HG03025 (cell line): ENCODE measurements at regions not wholly inside any gene's neighbourhood (a gene's known extent, or its start where the extent isn't known, plus 50 kb on each side); places are given as distances from the start of the nearest gene placed in this dataset.
"Not testable (repeated sequence)": the region's sequence is repeated elsewhere in the genome, so short reads cannot be mapped to it uniquely, and the experiment has no call there.

ENCODE experiments used
- ATAC-seq: cut with Tn5 transposase; IDR thresholded peaks from one replicate; pipeline ENCODE4 v1.9.1; 2021; ENCODE audit warnings: mild to moderate bottlenecking, moderate library complexity; ENCODE audit not compliant: unreplicated experiment, low FRiP score

DNA sequence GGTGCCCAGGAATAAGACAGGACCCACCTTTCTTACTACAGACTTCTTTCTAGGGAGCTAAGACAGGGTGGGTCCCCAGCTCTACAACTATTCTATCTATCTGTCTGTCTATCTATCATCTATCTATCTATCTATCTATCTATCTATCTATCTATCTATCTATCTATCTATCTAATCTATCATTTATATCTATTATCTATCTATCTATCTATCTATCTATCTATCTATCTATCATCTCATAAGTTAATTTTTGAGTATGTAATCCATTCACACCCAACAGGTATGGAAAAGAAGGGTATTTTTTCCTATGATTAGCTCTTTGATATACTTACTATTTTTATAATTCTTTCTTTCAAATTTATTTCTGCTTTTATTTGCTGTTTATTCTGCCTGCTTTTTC, 55.9 kb downstream of the BAMBI start:
- ATAC-seq = no peak

DNA sequence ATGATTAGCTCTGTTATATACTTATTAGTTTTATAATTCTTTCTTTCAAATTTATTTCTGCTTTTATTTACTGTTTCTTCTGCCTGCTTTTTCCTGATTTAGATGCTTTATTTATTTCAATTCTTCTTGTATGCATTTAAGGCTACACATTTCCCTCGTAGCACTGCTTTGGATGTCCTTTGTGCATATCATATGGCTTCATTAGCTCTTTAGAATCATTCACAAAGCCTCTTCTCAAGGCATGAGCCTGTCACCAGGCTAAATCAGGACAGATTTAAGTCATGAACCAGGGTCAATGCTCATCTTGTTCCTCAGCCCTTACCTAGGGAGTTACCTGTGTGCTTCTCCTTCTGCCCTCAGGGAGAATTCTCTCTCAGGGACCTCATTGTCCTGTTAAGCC, 56.3 kb downstream of the BAMBI start:
- no peak for ATAC-seq

DNA sequence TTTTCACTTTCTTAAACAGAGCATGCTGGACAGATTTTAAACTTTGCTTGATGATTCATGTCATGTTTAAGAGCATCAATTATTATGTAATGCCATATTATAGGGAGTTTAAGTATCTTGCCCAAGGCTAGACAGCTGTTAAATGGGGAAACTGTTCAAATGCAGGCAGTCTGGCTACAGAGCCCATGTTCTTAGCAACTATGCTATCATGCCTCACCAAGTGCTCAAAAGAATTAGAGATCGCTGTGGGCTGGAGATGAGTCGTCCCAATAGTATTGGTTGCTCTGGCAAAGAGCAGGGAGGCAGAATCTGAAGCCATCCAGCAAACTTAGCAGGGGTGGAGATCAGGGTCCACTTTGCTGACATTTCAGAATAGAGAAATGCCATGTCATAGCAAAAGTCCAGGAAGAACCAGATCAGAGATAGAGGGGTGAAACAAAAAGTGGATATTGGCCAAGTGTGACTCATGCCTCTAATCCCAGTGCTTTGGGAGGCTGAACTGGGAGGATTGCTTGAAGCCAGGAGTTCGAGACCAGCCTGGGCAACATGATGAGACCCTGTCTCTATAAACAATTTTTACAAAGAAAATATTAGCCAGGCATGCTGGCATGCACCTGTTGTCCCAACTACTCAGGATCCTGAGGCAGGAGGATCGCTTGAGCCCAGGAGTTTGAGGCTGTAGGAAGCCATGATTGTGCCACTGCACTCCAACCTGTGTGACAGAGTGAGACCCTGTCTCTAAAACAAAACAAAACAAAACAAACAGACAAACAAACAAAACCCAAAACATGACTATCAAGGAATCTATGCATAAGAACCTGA, 57.8 kb downstream of the BAMBI start:
- no peak for ATAC-seq

DNA sequence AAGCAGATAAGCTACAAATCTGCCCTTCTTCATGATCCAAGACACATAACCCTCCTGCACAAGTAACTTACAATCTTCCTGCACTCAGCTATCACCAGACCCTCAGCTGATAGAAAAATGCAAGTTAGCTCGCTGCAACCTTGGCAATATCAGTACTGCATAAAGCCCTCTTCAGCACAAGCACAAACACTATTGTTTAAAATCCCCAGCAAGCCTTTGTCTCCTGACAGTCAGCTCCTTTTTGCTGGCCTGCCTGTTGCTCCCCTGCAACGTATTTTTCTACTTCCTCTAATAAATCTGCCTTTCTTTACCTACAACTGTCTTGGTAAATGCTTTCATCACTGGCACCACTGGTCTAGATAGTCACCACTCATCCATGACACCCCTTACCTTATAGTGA, 59.8 kb downstream of the BAMBI start:
- ATAC-seq = no peak

DNA sequence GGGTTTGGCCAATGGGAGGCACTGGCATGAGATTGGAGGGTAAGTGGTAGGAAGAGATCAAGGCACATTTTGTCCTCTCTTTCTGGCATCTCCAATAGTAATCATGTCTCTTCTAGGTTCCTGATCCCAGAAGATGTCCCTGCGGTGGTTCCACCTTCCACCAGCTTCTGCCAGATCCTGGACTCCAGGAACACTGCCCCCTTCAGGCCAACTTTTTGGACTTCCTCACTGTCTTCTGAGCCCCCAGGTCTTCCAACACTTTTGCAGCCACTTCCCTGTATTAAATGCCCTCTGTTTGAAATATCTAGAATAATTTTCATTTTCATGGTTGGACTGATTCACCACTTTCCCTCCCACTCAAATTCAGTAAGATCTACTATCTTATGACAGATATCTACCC, 60.9 kb downstream of the BAMBI start:
- no peak for ATAC-seq

DNA sequence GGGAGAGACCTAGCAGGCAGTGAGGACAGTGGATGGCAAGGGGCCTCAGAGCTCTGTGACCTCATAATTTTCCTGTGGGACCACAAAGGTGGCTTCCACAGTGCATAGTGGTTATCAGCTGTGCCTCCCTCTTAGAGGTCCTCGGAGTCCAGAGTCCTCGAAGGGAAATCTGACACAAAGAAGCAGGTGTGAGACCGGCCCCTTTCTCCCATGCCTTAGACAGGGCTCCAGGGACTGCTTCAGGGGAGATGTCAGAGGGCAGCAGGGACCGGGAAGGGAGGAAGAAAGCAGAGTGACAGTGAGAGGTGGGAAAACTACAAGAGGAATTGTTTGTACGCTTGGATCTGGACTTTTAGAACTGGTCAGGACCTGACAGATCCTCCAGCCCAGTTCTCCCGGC, 66.3 kb downstream of the BAMBI start:
- ATAC-seq = no peak

DNA sequence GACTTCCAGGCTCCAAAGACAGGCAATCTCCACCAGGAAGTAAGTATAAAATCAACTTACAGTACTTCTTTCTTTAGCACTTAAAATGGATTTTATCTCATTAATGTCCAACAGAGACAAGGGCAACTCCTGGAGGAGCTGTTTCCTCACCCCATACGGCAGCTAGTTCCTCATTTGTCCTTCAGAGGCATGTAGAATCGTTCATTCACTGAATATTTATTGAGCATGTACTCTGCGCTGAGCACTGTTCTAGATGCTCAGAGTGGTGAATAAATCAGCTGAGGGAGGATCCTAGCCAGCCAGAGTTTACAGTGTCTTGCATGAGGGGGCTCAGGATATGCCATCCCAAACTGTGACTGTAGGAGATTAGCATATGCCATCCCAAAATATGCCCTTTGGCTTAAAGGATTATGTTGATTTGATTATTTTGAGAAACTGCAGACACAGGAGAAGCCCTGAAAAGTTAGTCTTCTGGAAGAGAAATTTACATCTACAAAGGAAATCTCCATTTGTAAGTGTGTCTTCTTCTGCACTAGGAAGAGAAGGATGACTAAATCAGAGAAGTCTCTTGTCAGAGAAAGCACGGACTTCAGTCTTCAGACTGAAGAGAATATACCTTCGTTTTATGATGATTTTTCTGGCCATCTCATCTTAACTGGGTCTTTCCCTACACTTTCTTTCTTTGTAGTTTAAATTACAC, 66.9 kb downstream of the BAMBI start:
- ATAC-seq = no peak

DNA sequence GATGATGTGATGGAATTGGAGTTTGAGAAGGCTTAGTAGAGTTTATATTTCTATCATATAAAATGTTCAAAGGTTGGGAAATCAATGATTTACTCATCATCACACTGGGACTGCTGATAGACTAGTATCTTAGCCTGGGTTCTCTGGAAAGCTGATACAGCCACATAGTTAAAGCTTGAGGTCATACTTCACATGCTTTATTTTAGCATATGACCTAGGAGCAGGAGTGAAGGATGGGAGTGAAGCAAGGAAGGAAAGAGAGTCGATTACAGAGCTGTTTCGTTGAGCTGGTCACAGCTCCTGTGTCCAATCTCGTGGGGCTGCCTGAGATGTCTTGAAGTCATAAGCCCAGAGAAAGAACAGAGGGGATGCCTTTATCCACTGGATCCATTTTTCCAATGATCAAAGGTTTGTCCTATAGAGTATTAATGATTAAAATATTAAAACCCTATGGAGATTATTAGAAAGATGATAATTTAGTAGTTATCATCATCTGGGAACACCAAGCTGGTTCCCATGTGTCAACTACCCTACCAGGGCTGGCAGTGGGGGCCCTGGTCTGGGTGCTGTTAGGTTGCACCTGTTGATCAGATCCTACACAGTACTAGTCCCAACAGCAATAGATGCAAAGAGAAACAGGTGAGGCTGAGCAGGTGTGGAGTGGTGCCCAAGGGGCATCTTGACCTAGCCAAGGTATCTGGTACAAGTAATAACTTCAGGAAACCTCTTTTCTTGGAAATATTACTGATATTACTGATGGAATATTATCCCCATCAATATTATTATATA, 77.8 kb downstream of the BAMBI start:
- ATAC-seq = no peak

DNA sequence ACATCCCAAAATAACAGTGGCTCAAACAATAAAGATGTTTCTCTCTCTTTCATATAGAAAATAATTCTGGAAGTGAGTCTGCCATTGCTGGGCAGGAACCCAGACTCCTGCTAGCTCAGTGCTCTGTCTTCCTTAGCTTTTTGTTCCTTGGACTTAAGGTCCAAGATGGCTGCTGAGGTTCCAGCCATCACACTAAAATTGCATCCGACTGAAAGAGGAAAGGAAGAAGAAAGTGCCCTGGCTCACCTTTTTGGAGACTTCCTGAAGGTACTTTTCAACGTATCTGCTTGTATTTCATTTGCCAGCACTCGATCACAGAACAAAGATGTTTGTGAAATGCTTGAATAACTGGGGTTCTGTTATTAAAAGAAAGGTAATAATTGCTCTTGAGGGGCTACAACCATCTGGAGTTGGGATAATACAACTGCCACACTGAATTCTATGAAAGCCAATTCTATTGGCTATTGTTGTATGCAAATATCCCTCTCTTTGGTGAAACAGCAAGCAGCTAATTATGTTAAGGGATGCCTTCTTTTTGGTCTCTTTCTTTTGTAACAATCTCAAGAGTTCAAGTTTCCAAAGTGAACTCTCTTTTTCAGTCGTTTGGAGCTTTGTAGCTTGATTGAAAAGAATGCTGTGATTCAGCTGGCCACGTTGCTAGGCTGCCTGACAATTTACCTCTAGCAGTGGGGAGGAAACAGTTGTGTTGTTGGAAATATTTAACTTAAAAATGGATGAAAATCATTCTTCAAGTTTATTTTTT, 83.9 kb downstream of the BAMBI start:
- ATAC-seq = no peak

DNA sequence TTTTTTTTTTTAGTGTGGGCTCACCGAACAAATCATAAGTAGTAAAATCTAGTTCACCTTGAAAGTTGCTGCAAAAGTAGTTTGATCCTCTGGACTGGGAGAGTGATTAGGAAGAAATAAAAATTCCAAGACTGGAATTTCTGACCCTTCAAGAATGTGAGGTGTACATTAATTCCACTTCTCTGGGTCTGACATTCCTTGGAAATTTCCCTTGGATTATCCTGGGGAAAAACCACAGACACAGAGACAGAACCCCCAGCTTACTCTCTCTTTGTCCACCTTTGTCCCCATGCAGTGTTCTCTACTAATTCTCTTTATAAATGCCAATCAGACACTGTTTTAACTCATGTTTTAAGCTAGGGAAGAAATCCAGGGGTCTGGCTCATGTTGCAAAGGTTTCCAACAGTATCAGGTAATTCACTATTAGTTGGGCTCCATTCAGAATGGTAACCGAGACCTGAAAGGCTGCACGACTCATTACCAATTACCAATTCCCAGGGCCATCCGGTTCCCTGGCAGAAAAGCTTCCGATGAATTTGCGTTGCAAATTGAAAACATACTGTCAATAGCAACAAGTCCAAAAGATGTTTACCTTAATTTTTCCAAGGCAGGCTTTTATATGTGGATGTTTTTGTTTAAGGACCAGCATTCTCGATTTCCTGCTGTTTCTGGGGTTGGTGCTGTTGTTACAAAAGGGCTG, 86.3 kb downstream of the BAMBI start:
- no peak for ATAC-seq

DNA sequence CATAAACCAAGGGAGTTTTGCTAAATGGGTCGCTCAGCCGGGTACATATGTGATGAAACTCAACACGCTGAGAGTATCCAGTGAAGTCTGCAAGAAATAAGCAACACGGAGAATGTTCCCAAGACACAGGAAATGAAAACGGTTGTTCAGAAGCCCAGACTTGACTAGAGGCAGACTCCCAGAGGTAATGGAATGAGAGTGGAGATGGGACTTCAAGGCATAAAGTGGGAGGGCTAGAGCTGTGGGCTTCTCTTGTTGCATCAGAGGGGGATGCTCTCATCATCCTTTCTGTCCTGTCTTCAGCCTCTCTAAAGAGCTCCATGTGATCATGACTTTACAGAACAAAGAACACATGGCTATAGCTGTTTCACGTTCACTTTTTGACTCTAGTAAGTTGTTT, 88.3 kb downstream of the BAMBI start:
- no peak for ATAC-seq

DNA sequence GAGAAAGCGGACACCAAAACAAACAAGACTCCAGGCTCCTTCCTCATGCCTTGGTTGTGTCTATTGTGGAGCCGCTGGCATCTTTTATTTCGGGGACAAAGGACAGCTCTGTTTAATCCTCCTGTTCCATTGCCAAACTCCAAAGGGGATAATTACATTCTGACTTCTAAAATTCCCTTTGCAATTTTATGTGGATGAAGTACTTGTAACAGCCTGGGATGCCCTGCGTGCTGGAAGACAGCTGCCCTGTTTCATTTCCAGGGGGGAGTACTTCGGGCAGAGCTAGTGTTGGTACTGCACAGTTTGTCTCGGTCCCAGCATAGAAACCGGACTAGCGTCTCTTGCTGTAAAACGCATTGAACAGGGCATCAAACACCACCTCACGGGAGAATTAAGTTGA, 90.9 kb downstream of the BAMBI start:
- ATAC-seq = no peak

DNA sequence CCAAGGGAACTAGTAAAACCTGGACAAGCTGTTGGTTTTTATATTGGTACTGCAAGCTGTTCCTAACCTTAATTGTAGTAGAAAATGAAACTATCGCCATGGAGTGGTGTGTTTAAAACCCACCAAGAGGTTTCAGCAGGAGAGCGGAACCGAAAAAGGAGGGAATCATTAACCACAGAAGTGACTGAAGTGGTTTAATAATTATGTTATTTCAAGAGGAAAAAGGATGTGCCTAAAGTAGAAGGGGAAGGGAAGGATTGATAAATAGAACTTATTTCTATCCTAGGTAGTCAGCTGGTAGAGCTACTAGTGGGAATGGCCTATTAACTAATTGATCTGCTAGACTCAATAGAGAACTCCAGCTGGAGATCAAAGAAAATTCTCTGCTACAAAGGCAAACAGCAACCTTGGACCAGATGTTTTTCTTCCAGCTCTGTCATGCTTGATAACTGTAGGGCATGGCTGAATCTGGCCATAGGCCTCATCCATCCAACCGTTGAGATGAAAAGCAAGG, 91.8 kb downstream of the BAMBI start:
- ATAC-seq = no peak

DNA sequence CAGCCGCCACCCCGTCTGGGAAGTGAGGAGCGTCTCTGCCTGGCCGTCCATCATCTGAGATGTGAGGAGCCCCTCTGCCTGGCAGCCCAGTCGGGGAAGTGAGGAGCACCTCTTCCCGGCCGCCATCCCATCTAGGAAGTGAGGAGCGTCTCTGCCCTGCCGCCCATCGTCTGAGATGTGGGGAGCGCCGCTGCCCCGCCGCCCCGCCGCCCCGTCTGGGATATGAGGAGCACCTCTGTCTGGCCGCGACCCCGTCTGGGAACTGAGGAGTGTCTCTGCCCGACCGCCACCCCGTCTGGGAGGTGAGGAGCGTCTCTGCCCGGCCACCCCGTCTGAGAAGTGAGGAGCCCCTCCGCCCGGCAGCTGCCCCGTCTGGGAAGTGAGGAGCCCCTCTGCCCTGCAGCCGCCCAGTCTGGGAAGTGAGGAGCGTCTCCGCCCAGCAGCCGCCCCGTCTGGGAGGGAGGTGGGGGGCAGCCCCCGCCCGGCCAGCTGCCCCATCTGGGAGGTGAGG, 94.3 kb downstream of the BAMBI start:
- ATAC-seq = not testable (repeated sequence)

DNA sequence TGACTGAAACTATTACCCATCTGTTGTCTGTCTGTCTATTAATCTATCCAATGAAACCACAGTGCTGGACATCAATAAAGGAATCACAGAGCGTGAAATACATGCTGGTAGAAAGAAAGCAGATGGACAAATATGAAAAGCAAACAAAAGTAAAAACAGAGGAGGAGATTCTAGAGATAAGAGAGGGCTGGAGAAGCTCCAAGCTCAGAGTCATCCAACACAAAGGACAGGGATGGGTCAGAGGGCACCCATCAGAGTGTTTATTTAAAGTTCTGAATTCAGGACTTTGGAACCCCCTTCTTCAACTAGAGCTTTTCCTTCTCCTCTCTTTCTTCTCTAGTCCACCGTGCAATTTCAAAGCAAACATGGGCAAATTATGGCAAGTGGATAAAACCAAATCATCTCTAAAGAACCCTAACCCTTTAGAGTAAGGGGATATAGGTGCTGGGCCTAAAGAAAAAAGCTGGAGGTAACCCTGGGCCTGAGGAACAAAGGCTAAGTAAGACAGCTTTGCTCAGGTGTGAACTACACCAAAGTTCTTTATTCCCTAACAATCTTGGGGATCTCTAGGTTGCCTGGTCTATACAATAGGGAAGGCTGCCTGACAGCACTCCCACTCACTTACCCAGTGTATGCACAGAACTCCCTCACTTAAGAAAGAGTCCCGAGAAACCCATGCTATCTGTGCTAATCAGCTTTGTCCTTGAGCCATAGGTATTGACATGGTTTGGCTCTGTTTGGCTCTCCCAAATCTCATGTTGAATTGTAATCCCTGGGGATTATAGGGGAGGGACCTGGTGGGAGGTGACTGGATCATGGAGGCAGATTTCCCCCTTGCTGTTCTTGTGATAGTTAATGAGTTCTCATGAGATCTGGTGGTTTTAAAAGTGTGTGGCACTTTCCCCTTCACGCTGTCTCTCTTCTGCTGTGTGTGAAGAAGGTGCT, 97.0 kb downstream of the BAMBI start:
- no peak for ATAC-seq

DNA sequence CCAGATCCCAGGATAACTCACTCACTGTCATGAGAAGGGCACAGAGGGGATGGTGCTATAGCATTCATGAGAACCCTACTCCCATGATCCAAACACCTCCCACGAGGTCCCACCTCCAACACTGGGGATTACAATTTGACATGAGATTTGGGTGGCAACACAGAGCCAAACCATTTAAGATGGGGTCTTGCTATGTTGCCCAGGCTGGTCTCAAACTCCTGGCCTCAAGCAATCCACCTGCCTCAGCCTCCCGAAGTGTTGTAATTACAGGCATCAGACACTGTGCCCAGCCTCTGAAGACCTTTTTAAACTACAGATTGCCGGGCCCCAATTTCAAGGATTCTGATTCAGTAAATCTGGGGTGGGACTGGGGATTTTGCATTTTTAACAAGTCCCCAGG, 98.5 kb downstream of the BAMBI start:
- ATAC-seq = no peak

DNA sequence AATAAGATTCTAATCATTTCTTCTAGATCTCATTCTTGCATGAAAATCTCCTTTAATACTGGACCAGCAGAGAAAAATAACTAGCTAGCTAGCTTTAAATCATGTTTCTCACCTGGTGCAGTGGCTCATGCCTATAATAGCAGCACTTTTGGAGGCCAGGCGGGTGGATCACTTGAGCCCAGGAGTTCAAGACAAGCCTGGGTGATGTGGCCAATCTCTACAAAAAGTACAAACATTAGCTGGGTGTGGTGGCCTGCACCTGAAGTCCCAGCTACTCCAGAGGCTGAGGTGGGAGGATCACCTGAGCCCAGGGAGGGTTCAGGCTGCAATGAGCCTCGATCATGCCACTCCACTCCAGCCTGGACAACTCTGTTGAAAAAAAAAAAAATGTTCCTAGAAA, 99.2 kb downstream of the BAMBI start:
- ATAC-seq = no peak

DNA sequence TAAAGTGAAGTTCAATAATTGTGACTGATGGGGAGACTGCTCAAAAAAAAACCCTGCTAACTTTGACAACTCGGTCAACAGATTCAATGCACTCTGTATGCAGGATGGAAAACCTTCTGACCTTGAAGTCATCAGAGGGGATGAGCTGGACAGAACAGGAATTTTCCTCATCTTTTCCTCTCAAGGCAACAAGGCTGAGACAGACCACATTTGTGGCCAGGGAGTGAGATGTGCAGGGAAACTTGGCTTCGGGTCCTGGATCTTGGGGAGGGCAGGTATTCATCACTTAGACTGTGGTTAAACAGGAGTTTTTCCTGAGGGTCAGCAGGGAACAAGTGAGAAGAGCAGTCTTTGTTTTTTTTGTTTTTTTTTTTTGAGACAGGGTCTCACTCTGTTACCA, 100.6 kb downstream of the BAMBI start:
- no peak for ATAC-seq

DNA sequence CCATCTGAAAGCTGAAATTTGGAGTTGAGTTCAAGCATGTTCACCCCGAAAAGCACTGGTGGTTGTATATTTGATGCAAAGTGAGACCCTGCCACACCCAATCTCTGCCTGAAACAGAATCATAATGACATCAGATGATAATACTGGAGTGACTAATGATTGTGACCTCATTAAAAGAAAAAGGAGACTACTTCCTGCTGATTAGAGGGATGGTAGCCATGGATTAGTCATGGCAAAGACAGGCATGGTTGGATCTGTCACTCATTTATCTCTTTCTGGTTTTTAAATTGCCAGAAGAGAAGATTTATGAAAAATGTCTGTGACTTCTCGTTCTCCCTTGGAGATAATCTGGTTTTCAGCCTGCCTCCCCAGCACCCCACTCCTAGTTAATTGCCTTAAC, 101.2 kb downstream of the BAMBI start:
- ATAC-seq = no peak
